Peyer's patch (tissue), 4 donors: ENCODE measurements at regions not wholly inside any gene's neighbourhood (a gene's known extent, or its start where the extent isn't known, plus 50 kb on each side); places are given as distances from the start of the nearest gene placed in this dataset.
"Not testable (repeated sequence)": the region's sequence is repeated elsewhere in the genome, so short reads cannot be mapped to it uniquely, and the experiment has no call there.

Experiments used
- DNase-seq, 3 donors: peaks; one replicate each; pipeline ENCODE4 v3.0.0-alpha.2; 2017 to 2019
- H3K27ac ChIP-seq, 4 donors: fragments of 200-600 bp; sonication (generic); one replicate each; pipeline ENCODE4 v1.5.1; 2016 to 2019
- H3K27me3 ChIP-seq, 2 donors: fragments of 200-600 bp; sonication (generic); one replicate each; pipeline ENCODE4 v1.5.1; 2019
- H3K36me3 ChIP-seq, 3 donors: fragments of 200-600 bp; sonication (generic); one replicate each; pipeline ENCODE4 v1.5.1; 2016 to 2019
- H3K4me1 ChIP-seq, 4 donors: fragments of 200-600 bp; sonication (generic); one replicate each; pipeline ENCODE4 v1.5.1; 2016 to 2019
- H3K4me3 ChIP-seq, 4 donors: fragments of 200-600 bp; sonication (generic); 1 replicate in 3 of 4; 2 replicates in 1 of 4; pipeline ENCODE4 v1.5.1; 2016 to 2019; ENCODE audit warnings: mild to moderate bottlenecking in 1 of 4
- H3K9me3 ChIP-seq, 4 donors: fragments of 200-600 bp; sonication (generic); one replicate each; pipeline ENCODE4 v1.5.1; 2016 to 2019; ENCODE audit warnings: mild to moderate bottlenecking in 1 of 4
- CTCF ChIP-seq, 6 experiments: fragments of 450-650 bp in 4 of 6; fragments of 200-600 bp in 2 of 6; sonication (generic) in 1 of 6; IDR thresholded peaks; one replicate each; pipeline ENCODE4 v1.5.1; 2017 to 2019; ENCODE audit warnings: antibody characterized with exemption in 6 of 6, mild to moderate bottlenecking in 3 of 6, moderate library complexity in 1 of 6
- POLR2A ChIP-seq, 2 donors: fragments of 450-650 bp; IDR thresholded peaks; one replicate each; pipeline ENCODE4 v1.5.1; 2017; ENCODE audit warnings: antibody characterized with exemption in 2 of 2, mild to moderate bottlenecking in 2 of 2, moderate library complexity in 2 of 2

- DNase-seq, H3K4me1 ChIP-seq, H3K27ac ChIP-seq, H3K27me3 ChIP-seq, H3K9me3 ChIP-seq, H3K4me3 ChIP-seq: not testable (repeated sequence)
- peaks cover 0 to 11% (median 0%) of the 10 kb centered on the region in 3 donors for H3K36me3 ChIP-seq
These were observed 72.3 kb upstream of the SAMD11 start for GRCh38 chr1:851398-851797.

GRCh38 chr1:851841-852240 lies 71.9 kb upstream of the SAMD11 start:
- H3K4me1 ChIP-seq, DNase-seq, H3K9me3 ChIP-seq, H3K4me3 ChIP-seq, H3K27ac ChIP-seq, H3K27me3 ChIP-seq: not testable (repeated sequence)
- H3K36me3 ChIP-seq = peaks cover 0 to 11% (median 0%) of the 10 kb centered on the region in 3 donors

GRCh38 chr1:855202-855981 lies 68.3 kb upstream of the SAMD11 start:
- not testable (repeated sequence) for H3K9me3 ChIP-seq, H3K27ac ChIP-seq, H3K27me3 ChIP-seq, H3K4me3 ChIP-seq, H3K4me1 ChIP-seq, DNase-seq
- H3K36me3 ChIP-seq = peaks cover 0 to 11% (median 0%) of the 10 kb centered on the region in 3 donors

GRCh38 chr1:856541-857057 lies 67.1 kb upstream of the SAMD11 start:
- H3K27ac ChIP-seq, H3K4me3 ChIP-seq, H3K27me3 ChIP-seq, H3K4me1 ChIP-seq, DNase-seq, H3K9me3 ChIP-seq: not testable (repeated sequence)
- H3K36me3 ChIP-seq = peaks cover 0 to 11% (median 0%) of the 10 kb centered on the region in 3 donors

GRCh38 chr1:857926-858648 lies 65.6 kb upstream of the SAMD11 start:
- H3K4me3 ChIP-seq, H3K9me3 ChIP-seq, H3K27me3 ChIP-seq, H3K4me1 ChIP-seq, DNase-seq: not testable (repeated sequence)
- TF ChIP-seq CTCF (IDR thresholded peaks at IDR 0.05) = peak in 5 of 6 experiments; percentile 15 to 40 (median 25)
- Histone ChIP-seq H3K36me3 (peaks cover 0 to 11% (median 0%) of the 10 kb centered on the region in 3 donors), H3K27ac (peak overlapping the region in 1 of 4 donors; percentile 39)

- peak in 1 of 3 donors; percentile 61 for DNase-seq
These were observed 65.1 kb upstream of the SAMD11 start for GRCh38 chr1:858649-859041.

GRCh38 chr1:860941-861340 lies 62.8 kb upstream of the SAMD11 start:
- H3K27ac ChIP-seq, H3K27me3 ChIP-seq, H3K9me3 ChIP-seq, H3K4me1 ChIP-seq, H3K36me3 ChIP-seq, DNase-seq, H3K4me3 ChIP-seq: not testable (repeated sequence)

More at GRCh38 chr1:858649-859041, 65.1 kb upstream of the SAMD11 start:
- not testable (repeated sequence) for H3K9me3 ChIP-seq, H3K27me3 ChIP-seq, H3K4me1 ChIP-seq, H3K4me3 ChIP-seq
- Histone ChIP-seq H3K27ac (peak overlapping the region in 1 of 4 donors; percentile 39), H3K36me3 (peaks cover 0 to 11% (median 0%) of the 10 kb centered on the region in 3 donors)

- Histone ChIP-seq H3K4me3 (no peak overlapping the region), H3K27me3 (no peaks in the 10 kb centered on the region), H3K9me3 (no peaks in the 10 kb centered on the region), H3K36me3 (no peaks in the 10 kb centered on the region), H3K27ac (no peak overlapping the region), H3K4me1 (no peaks in the 10 kb centered on the region)
- TF ChIP-seq POLR2A (IDR thresholded peaks at IDR 0.05) = no peak
- no peak for TF ChIP-seq CTCF (IDR thresholded peaks at IDR 0.05)
- DNase-seq = no peak
These were observed 62.0 kb upstream of the SAMD11 start for GRCh38 chr1:861714-862113.

GRCh38 chr1:862601-863000 lies 61.1 kb upstream of the SAMD11 start:
- H3K36me3 ChIP-seq, DNase-seq, H3K4me3 ChIP-seq, H3K4me1 ChIP-seq, H3K9me3 ChIP-seq, H3K27ac ChIP-seq, H3K27me3 ChIP-seq: not testable (repeated sequence)

GRCh38 chr1:865633-866032 lies 58.1 kb upstream of the SAMD11 start:
- not testable (repeated sequence) for DNase-seq, H3K4me1 ChIP-seq, H3K4me3 ChIP-seq, H3K36me3 ChIP-seq, H3K27me3 ChIP-seq, H3K27ac ChIP-seq, H3K9me3 ChIP-seq
